ENCODE measurements at regions not wholly inside any gene's neighbourhood (a gene's known extent, or its start where the extent isn't known, plus 50 kb on each side); places are given as distances from the start of the nearest gene placed in this dataset.
"Not testable (repeated sequence)": the region's sequence is repeated elsewhere in the genome, so short reads cannot be mapped to it uniquely, and the experiment has no call there.

DNA sequence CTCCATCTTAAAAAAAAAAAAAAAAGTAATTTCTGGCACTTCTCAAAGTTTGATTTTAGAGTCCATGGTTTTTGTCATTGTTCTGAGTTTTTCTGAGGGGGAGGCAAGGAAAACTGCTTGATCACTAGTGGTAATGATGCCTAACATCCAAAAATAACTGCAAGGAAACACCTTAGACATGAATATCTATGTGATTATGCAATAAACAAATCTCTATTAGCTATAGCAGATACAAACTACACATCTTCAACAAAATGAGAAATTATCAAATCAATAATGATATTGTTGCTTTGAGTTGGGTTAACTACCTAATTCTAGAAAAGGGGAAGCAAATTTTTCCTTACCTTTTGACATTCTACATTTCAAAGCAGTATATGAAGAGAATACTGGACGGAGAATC, 230.9 kb upstream of the JARID2 start:
- TF ChIP-seq, protein P1, sequence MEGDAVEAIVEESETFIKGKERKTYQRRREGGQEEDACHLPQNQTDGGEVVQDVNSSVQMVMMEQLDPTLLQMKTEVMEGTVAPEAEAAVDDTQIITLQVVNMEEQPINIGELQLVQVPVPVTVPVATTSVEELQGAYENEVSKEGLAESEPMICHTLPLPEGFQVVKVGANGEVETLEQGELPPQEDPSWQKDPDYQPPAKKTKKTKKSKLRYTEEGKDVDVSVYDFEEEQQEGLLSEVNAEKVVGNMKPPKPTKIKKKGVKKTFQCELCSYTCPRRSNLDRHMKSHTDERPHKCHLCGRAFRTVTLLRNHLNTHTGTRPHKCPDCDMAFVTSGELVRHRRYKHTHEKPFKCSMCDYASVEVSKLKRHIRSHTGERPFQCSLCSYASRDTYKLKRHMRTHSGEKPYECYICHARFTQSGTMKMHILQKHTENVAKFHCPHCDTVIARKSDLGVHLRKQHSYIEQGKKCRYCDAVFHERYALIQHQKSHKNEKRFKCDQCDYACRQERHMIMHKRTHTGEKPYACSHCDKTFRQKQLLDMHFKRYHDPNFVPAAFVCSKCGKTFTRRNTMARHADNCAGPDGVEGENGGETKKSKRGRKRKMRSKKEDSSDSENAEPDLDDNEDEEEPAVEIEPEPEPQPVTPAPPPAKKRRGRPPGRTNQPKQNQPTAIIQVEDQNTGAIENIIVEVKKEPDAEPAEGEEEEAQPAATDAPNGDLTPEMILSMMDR (IDR thresholded peaks at IDR 0.05) = no peak

DNA sequence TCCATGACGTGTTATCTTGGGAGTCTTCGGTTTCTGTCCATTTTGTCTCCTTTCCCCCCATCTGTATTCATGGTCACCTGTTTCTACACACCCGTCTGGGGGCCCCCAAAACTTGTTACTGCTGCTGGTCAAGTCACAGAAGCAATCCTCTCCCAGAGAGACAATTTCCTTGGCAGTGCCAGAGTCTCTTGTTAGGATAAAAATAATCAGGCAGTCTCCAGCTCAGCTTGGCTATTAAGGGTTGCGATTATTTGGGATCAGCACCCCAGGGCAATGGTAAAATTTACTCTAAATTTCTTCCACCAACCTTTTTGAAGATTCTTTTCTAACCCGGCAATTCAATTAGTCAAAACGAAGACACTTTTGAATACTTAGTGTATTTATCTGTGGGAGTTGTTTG, 229.1 kb upstream of the JARID2 start:
- Histone ChIP-seq H3K36me3 (no peaks in the 10 kb centered on the region), H3K4me1 (no peaks in the 10 kb centered on the region), H3K27me3 (no peaks in the 10 kb centered on the region), H3K9me3 (no peaks in the 10 kb centered on the region), H3K27ac (no peak overlapping the region), H3K4me3 (peak overlapping the region in 1 of 2 donors; percentile 6)
- TF ChIP-seq, protein P1 (IDR thresholded peaks at IDR 0.05) = no peak
- DNase-seq (ENCODE audit: low spot score) = no peak

More for the DNA sequence above, 230.9 kb upstream of the JARID2 start:
- DNase-seq (ENCODE audit: low spot score) = no peak
- no peak overlapping the region for H3K4me3 ChIP-seq
- H3K27me3 ChIP-seq = no peaks in the 10 kb centered on the region
- no peaks in the 10 kb centered on the region for H3K4me1 ChIP-seq
- H3K27ac ChIP-seq = no peak overlapping the region
- no peaks in the 10 kb centered on the region for H3K36me3 ChIP-seq
- no peaks in the 10 kb centered on the region for H3K9me3 ChIP-seq

DNA sequence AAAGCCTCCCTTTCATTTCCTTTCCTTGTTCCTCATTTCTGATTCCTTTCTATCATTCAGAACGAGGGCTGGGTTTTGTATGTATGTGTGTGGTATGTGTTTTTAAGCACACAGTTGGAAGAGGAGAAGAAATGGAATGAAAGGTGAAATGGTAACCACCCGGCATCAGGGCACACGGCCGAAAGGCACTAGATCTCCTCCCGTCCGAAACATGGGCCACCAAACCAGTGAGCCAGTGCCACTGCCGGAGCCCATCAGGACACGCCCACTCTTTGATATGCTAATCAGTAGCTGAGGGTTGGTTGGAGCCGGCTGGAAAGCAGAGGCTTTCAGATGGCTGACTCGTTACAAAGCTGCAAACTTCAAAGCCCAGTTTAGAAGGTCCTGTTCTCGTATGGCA, 228.6 kb upstream of the JARID2 start:
- TF ChIP-seq, protein P1 (IDR thresholded peaks at IDR 0.05) = no peak
- no peak for DNase-seq (ENCODE audit: low spot score)
- no peaks in the 10 kb centered on the region for H3K27me3 ChIP-seq
- no peaks in the 10 kb centered on the region for H3K9me3 ChIP-seq
- no peaks in the 10 kb centered on the region for H3K36me3 ChIP-seq
- no peak overlapping the region for H3K27ac ChIP-seq
- no peaks in the 10 kb centered on the region for H3K4me1 ChIP-seq
- peak overlapping the region in 1 of 2 donors; percentile 6 for H3K4me3 ChIP-seq

DNA sequence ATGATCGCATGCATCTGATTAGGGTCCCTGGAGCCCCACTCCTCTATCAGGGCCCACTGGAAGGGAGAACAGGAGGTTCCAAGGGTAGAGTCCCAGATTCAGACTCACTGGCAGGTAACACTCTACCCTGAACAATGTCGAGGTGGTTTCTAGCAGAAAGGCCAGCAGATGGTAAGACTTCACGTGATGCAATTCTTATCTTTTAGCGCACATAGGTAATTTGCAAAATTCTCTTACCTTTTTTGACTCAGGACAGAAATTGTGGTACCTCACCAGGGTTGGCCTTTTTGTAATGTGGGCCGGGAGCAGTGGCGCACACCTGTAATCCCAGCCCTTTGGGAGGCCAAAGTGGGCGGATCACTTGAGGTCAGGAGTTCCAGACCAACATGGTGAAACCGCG, 228.1 kb upstream of the JARID2 start:
- no peak for DNase-seq (ENCODE audit: low spot score)
- TF ChIP-seq, protein P1 (IDR thresholded peaks at IDR 0.05) = no peak
- H3K27ac ChIP-seq = no peak overlapping the region
- H3K9me3 ChIP-seq = no peaks in the 10 kb centered on the region
- H3K36me3 ChIP-seq = no peaks in the 10 kb centered on the region
- no peak overlapping the region for H3K4me3 ChIP-seq
- no peaks in the 10 kb centered on the region for H3K4me1 ChIP-seq
- no peaks in the 10 kb centered on the region for H3K27me3 ChIP-seq

DNA sequence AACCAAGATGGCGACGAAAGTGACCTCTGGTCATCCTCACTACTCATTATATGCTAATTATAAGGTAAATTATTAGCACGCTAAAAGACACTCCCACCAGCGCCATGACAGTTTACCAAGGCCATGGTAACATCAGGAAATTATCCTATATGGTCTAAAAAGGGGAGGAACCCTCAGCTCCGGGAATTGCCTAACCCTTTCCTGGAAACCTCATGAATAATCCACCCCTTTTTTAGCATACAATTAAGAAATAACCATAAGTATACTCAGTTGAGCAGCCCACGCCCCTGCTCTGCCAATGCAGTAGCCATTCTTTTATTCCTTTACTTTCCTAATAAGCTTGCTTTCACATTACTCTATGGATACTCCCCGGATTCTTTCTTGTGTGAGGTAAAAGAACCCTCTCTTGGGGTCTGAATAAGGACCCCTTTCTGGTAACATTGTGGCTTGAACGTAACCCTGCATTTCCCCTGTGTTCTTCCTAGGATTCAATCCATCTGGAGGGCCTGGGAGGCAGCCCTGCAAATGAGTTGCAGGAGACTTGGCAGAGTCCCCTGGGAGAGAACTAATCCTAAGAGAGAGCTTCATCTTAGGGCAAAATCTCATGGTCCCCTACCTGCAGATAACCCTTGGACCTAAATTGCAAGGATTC, 225.6 kb upstream of the JARID2 start:
- Histone ChIP-seq H3K27ac (no peak overlapping the region), H3K4me1 (no peaks in the 10 kb centered on the region), H3K36me3 (no peaks in the 10 kb centered on the region), H3K9me3 (no peaks in the 10 kb centered on the region), H3K4me3 (no peak overlapping the region), H3K27me3 (no peaks in the 10 kb centered on the region)
- no peak for DNase-seq (ENCODE audit: low spot score)
- TF ChIP-seq, protein P1 (IDR thresholded peaks at IDR 0.05) = no peak

DNA sequence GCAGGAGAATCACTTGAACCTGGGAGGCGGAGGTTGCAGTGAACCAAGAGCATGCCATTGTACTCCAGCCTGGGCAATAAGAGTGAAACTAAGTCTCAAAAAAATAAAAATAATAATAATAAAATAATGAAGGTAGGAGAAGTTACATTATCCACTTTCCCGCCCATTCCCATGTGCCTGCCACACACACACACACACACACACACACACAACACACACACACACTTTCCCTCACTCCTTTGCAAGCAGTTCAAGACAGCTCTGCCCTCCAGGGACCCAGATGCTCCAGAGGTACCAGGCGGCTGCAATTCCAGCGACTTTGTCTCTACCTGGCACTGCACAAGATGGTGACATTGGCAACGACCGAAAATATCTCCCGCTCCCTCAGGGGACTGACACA, 224.8 kb upstream of the JARID2 start:
- no peaks in the 10 kb centered on the region for H3K4me1 ChIP-seq
- no peak overlapping the region for H3K4me3 ChIP-seq
- no peak overlapping the region for H3K27ac ChIP-seq
- no peaks in the 10 kb centered on the region for H3K27me3 ChIP-seq
- no peaks in the 10 kb centered on the region for H3K36me3 ChIP-seq
- no peak for DNase-seq (ENCODE audit: low spot score)
- no peaks in the 10 kb centered on the region for H3K9me3 ChIP-seq
- TF ChIP-seq, protein P1 (IDR thresholded peaks at IDR 0.05) = no peak

DNA sequence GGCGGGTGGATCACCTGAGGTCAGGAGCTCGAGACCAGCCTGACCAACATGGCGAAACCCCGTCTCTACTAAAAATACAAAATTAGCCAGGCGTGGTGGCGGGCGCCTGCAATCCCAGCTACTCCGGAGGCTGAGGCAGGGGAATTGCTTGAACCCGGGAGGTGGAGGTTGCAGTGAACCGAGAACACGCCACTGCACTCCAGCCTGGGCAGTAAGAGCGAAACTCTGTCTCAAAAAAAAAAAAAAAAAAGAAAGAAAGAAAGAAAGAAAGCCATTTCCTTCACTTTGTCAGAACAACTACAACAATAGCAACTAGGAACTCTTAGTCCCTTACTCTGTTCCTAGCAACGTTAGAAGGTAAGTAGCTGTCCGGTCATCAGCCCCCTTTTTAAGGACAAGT, 222.9 kb upstream of the JARID2 start:
- not testable (repeated sequence) for H3K4me3 ChIP-seq, H3K36me3 ChIP-seq

More for the DNA sequence above, 222.9 kb upstream of the JARID2 start:
- not testable (repeated sequence) for H3K27ac ChIP-seq; H3K9me3 ChIP-seq; H3K4me1 ChIP-seq; DNase-seq (ENCODE audit: low spot score); H3K27me3 ChIP-seq

Data from right atrium auricular region (tissue), 2 donors.